ENCODE measurements at regions not wholly inside any gene's neighbourhood (a gene's known extent, or its start where the extent isn't known, plus 50 kb on each side); places are given as distances from the start of the nearest gene placed in this dataset.

DNA sequence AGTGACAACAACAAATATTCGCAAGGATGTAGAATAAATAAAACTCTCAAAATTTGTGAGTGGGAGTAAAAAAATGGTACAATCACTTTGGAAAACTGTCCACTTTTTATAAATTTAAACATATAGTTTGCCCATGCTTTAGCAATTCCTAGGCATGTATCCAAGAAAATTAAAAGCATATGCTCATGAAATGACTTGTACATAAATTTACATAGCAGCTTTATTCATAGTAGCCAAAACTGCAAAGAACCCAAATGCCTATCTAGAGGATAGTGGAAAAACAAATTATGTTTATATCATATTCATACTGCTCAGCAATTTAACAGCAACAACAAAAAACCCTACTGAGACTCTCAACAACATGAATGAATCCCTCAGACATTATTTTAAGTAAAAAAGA lies 363.6 kb upstream of the CCDC54 start:
- H3K9me3 ChIP-seq (ENCODE audit: control insufficient read depth in 2 of 2, insufficient read depth in 1 of 2, low read length in 1 of 2): no peaks in the 10 kb centered on the region
- H3K27me3 ChIP-seq (ENCODE audit: control insufficient read depth in 2 of 2, insufficient read depth in 1 of 2, low read length in 1 of 2): no peaks in the 10 kb centered on the region
- H3K4me1 ChIP-seq (ENCODE audit: control insufficient read depth in 2 of 2, insufficient read depth in 2 of 2, low read length in 2 of 2): no peaks in the 10 kb centered on the region
- DNase-seq (ENCODE audit: low read depth in 6 of 9, low spot score in 9 of 9): no peak
- H3K36me3 ChIP-seq (ENCODE audit: control insufficient read depth in 2 of 2, insufficient read depth in 2 of 2, low read length in 1 of 2): no peaks in the 10 kb centered on the region
- no peak overlapping the region for H3K4me3 ChIP-seq (ENCODE audit: low read length in 2 of 2)
- H3K27ac ChIP-seq (ENCODE audit: low read depth in 1 of 2, low read length in 1 of 2): no peak overlapping the region
- WGBS: 100% methylated on average over 1 of the region's 1 CpG

- whole genome bisulfite sequencing: 76% methylated on average over 2 of the region's 2 CpGs
- H3K4me3 ChIP-seq (ENCODE audit: low read length in 2 of 2): no peak overlapping the region
- no peaks in the 10 kb centered on the region for H3K36me3 ChIP-seq (ENCODE audit: control insufficient read depth in 2 of 2, insufficient read depth in 2 of 2, low read length in 1 of 2)
- H3K27me3 ChIP-seq (ENCODE audit: control insufficient read depth in 2 of 2, insufficient read depth in 1 of 2, low read length in 1 of 2): no peaks in the 10 kb centered on the region
- H3K27ac ChIP-seq (ENCODE audit: low read depth in 1 of 2, low read length in 1 of 2): no peak overlapping the region
- H3K4me1 ChIP-seq (ENCODE audit: control insufficient read depth in 2 of 2, insufficient read depth in 2 of 2, low read length in 2 of 2): no peaks in the 10 kb centered on the region
- no peak for DNase-seq (ENCODE audit: low read depth in 6 of 9, low spot score in 9 of 9)
- no peaks in the 10 kb centered on the region for H3K9me3 ChIP-seq (ENCODE audit: control insufficient read depth in 2 of 2, insufficient read depth in 1 of 2, low read length in 1 of 2)
These were observed 352.6 kb upstream of the CCDC54 start for GRCh38 chr3:107024551-107025026.

DNA sequence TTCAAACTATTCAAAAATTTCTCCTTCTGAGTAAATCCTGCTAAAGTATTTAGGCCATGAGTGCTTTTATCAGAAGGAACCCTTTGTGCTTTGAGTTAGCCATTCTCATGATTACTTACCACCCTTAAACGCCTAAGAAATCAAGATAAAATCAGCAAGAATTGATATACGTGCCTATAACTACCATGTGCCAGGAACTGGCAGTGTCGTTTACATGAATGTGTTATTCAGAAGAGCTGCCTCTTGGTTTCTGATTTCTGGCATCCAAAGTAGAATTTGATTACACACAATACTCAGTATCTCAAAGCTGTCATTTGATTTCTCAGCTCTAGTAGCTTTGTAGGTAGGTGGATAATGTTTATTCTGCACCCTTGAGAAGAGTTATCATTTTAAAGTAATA lies 351.3 kb upstream of the CCDC54 start:
- no peak overlapping the region for H3K4me3 ChIP-seq (ENCODE audit: low read length in 2 of 2)
- no peak overlapping the region for H3K27ac ChIP-seq (ENCODE audit: low read depth in 1 of 2, low read length in 1 of 2)
- H3K9me3 ChIP-seq (ENCODE audit: control insufficient read depth in 2 of 2, insufficient read depth in 1 of 2, low read length in 1 of 2): no peaks in the 10 kb centered on the region
- no peaks in the 10 kb centered on the region for H3K4me1 ChIP-seq (ENCODE audit: control insufficient read depth in 2 of 2, insufficient read depth in 2 of 2, low read length in 2 of 2)
- no peaks in the 10 kb centered on the region for H3K36me3 ChIP-seq (ENCODE audit: control insufficient read depth in 2 of 2, insufficient read depth in 2 of 2, low read length in 1 of 2)
- H3K27me3 ChIP-seq (ENCODE audit: control insufficient read depth in 2 of 2, insufficient read depth in 1 of 2, low read length in 1 of 2): no peaks in the 10 kb centered on the region
- DNase-seq (ENCODE audit: low read depth in 6 of 9, low spot score in 9 of 9): no peak
- 68% methylated on average over 3 of the region's 3 CpGs for WGBS

- H3K36me3 ChIP-seq (ENCODE audit: control insufficient read depth in 2 of 2, insufficient read depth in 2 of 2, low read length in 1 of 2): no peaks in the 10 kb centered on the region
- no peaks in the 10 kb centered on the region for H3K27me3 ChIP-seq (ENCODE audit: control insufficient read depth in 2 of 2, insufficient read depth in 1 of 2, low read length in 1 of 2)
- no peaks in the 10 kb centered on the region for H3K9me3 ChIP-seq (ENCODE audit: control insufficient read depth in 2 of 2, insufficient read depth in 1 of 2, low read length in 1 of 2)
- WGBS: 57% methylated on average over 1 of the region's 1 CpG
- H3K4me3 ChIP-seq (ENCODE audit: low read length in 2 of 2): no peak overlapping the region
- no peaks in the 10 kb centered on the region for H3K4me1 ChIP-seq (ENCODE audit: control insufficient read depth in 2 of 2, insufficient read depth in 2 of 2, low read length in 2 of 2)
- DNase-seq (ENCODE audit: low read depth in 6 of 9, low spot score in 9 of 9): no peak
- no peak overlapping the region for H3K27ac ChIP-seq (ENCODE audit: low read depth in 1 of 2, low read length in 1 of 2)
These were observed 349.2 kb upstream of the CCDC54 start for GRCh38 chr3:107028086-107028485.

DNA sequence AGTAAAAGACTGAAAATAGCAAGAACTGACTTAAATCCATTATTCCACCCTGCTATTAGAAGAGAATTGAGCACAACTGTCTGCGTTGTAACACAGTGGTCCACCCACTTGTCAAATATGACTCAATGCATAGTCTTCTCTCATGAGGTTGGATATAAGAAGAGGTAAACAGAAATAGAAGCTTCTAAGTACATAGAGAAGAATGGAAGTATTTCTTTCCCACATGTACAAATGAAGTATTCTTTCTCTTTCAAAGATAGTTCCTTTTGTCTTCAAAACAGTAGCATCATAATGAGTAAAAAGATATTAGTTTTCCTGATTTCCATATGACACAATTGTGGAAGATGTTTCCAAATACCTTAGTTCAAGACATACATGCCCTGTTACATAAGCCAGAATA lies 348.6 kb upstream of the CCDC54 start:
- Histone ChIP-seq H3K9me3 (ENCODE audit: control insufficient read depth in 2 of 2, insufficient read depth in 1 of 2, low read length in 1 of 2) (no peaks in the 10 kb centered on the region), H3K4me1 (ENCODE audit: control insufficient read depth in 2 of 2, insufficient read depth in 2 of 2, low read length in 2 of 2) (no peaks in the 10 kb centered on the region), H3K36me3 (ENCODE audit: control insufficient read depth in 2 of 2, insufficient read depth in 2 of 2, low read length in 1 of 2) (no peaks in the 10 kb centered on the region), H3K4me3 (ENCODE audit: low read length in 2 of 2) (no peak overlapping the region), H3K27ac (ENCODE audit: low read depth in 1 of 2, low read length in 1 of 2) (no peak overlapping the region), H3K27me3 (ENCODE audit: control insufficient read depth in 2 of 2, insufficient read depth in 1 of 2, low read length in 1 of 2) (no peaks in the 10 kb centered on the region)
- WGBS: 96% methylated on average over 1 of the region's 1 CpG
- DNase-seq (ENCODE audit: low read depth in 6 of 9, low spot score in 9 of 9): no peak

GRCh38 chr3:107032111-107032510 lies 345.1 kb upstream of the CCDC54 start:
- 94% methylated on average over 2 of the region's 2 CpGs for WGBS
- no peaks in the 10 kb centered on the region for H3K4me1 ChIP-seq (ENCODE audit: control insufficient read depth in 2 of 2, insufficient read depth in 2 of 2, low read length in 2 of 2)
- DNase-seq (ENCODE audit: low read depth in 6 of 9, low spot score in 9 of 9): no peak
- no peak overlapping the region for H3K4me3 ChIP-seq (ENCODE audit: low read length in 2 of 2)
- no peaks in the 10 kb centered on the region for H3K27me3 ChIP-seq (ENCODE audit: control insufficient read depth in 2 of 2, insufficient read depth in 1 of 2, low read length in 1 of 2)
- H3K27ac ChIP-seq (ENCODE audit: low read depth in 1 of 2, low read length in 1 of 2): no peak overlapping the region
- no peaks in the 10 kb centered on the region for H3K36me3 ChIP-seq (ENCODE audit: control insufficient read depth in 2 of 2, insufficient read depth in 2 of 2, low read length in 1 of 2)
- no peaks in the 10 kb centered on the region for H3K9me3 ChIP-seq (ENCODE audit: control insufficient read depth in 2 of 2, insufficient read depth in 1 of 2, low read length in 1 of 2)

DNA sequence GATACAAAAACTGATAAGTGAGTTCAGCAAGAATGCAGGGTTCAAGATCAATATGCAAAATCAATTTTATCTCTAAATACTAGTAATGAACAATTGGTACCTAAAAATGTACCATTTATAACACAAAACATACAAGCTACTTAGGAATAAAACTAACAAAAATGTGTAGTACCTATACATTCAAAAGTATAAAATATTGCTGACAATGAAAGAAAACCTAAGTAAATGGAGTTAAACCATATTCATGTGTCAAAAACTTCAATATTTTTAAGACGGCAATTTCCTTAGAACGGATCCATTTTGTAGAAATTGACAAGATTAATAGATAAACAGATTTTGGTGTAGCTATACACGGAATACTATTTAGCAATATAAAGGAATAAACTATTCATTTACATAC lies 343.1 kb upstream of the CCDC54 start:
- DNase-seq (ENCODE audit: low read depth in 6 of 9, low spot score in 9 of 9): no peak
- no peaks in the 10 kb centered on the region for H3K9me3 ChIP-seq (ENCODE audit: control insufficient read depth in 2 of 2, insufficient read depth in 1 of 2, low read length in 1 of 2)
- no peaks in the 10 kb centered on the region for H3K27me3 ChIP-seq (ENCODE audit: control insufficient read depth in 2 of 2, insufficient read depth in 1 of 2, low read length in 1 of 2)
- WGBS: 83% methylated on average over 3 of the region's 3 CpGs
- no peak overlapping the region for H3K27ac ChIP-seq (ENCODE audit: low read depth in 1 of 2, low read length in 1 of 2)
- no peaks in the 10 kb centered on the region for H3K36me3 ChIP-seq (ENCODE audit: control insufficient read depth in 2 of 2, insufficient read depth in 2 of 2, low read length in 1 of 2)
- no peak overlapping the region for H3K4me3 ChIP-seq (ENCODE audit: low read length in 2 of 2)
- no peaks in the 10 kb centered on the region for H3K4me1 ChIP-seq (ENCODE audit: control insufficient read depth in 2 of 2, insufficient read depth in 2 of 2, low read length in 2 of 2)

DNA sequence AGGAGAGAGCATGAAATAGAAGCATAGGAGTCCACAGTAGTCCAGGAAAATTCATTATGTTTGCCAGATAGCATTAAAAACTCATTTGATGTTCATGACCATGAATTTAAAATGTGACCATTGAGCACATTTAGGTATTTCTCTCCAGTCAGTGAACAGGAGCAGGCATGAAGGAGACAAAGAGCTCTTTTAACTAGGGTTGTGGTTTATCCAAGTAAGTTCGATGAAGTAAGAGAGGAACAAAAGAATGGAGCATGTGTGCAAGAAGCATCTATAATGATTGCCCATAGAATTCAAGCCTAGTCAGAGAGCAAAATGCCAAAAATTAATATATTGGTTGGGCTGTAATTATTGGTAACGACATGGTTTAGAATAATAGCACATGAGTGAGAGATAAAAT lies 342.1 kb upstream of the CCDC54 start:
- no peaks in the 10 kb centered on the region for H3K9me3 ChIP-seq (ENCODE audit: control insufficient read depth in 2 of 2, insufficient read depth in 1 of 2, low read length in 1 of 2)
- no peak for DNase-seq (ENCODE audit: low read depth in 6 of 9, low spot score in 9 of 9)
- WGBS: 95% methylated on average over 2 of the region's 2 CpGs

GRCh38 chr3:107044677-107045076 lies 332.6 kb upstream of the CCDC54 start:
- H3K27me3 ChIP-seq (ENCODE audit: control insufficient read depth in 2 of 2, insufficient read depth in 1 of 2, low read length in 1 of 2): no peaks in the 10 kb centered on the region
- no peak overlapping the region for H3K4me3 ChIP-seq (ENCODE audit: low read length in 2 of 2)
- H3K4me1 ChIP-seq (ENCODE audit: control insufficient read depth in 2 of 2, insufficient read depth in 2 of 2, low read length in 2 of 2): no peaks in the 10 kb centered on the region
- no peaks in the 10 kb centered on the region for H3K9me3 ChIP-seq (ENCODE audit: control insufficient read depth in 2 of 2, insufficient read depth in 1 of 2, low read length in 1 of 2)
- no peak for DNase-seq (ENCODE audit: low read depth in 6 of 9, low spot score in 9 of 9)
- H3K27ac ChIP-seq (ENCODE audit: low read depth in 1 of 2, low read length in 1 of 2): no peak overlapping the region
- H3K36me3 ChIP-seq (ENCODE audit: control insufficient read depth in 2 of 2, insufficient read depth in 2 of 2, low read length in 1 of 2): no peaks in the 10 kb centered on the region
- WGBS: 42% methylated on average over 1 of the region's 1 CpG

More for the DNA sequence above, 342.1 kb upstream of the CCDC54 start:
- Histone ChIP-seq H3K27ac (ENCODE audit: low read depth in 1 of 2, low read length in 1 of 2) (no peak overlapping the region), H3K36me3 (ENCODE audit: control insufficient read depth in 2 of 2, insufficient read depth in 2 of 2, low read length in 1 of 2) (no peaks in the 10 kb centered on the region), H3K4me3 (ENCODE audit: low read length in 2 of 2) (no peak overlapping the region), H3K27me3 (ENCODE audit: control insufficient read depth in 2 of 2, insufficient read depth in 1 of 2, low read length in 1 of 2) (no peaks in the 10 kb centered on the region), H3K4me1 (ENCODE audit: control insufficient read depth in 2 of 2, insufficient read depth in 2 of 2, low read length in 2 of 2) (no peaks in the 10 kb centered on the region)

GRCh38 chr3:107045791-107046190 lies 331.4 kb upstream of the CCDC54 start:
- no peak overlapping the region for H3K4me3 ChIP-seq (ENCODE audit: low read length in 2 of 2)
- no peaks in the 10 kb centered on the region for H3K27me3 ChIP-seq (ENCODE audit: control insufficient read depth in 2 of 2, insufficient read depth in 1 of 2, low read length in 1 of 2)
- WGBS: 87% methylated on average over 3 of the region's 3 CpGs
- DNase-seq (ENCODE audit: low read depth in 6 of 9, low spot score in 9 of 9): no peak
- H3K36me3 ChIP-seq (ENCODE audit: control insufficient read depth in 2 of 2, insufficient read depth in 2 of 2, low read length in 1 of 2): no peaks in the 10 kb centered on the region
- H3K27ac ChIP-seq (ENCODE audit: low read depth in 1 of 2, low read length in 1 of 2): no peak overlapping the region
- H3K9me3 ChIP-seq (ENCODE audit: control insufficient read depth in 2 of 2, insufficient read depth in 1 of 2, low read length in 1 of 2): no peaks in the 10 kb centered on the region
- H3K4me1 ChIP-seq (ENCODE audit: control insufficient read depth in 2 of 2, insufficient read depth in 2 of 2, low read length in 2 of 2): no peaks in the 10 kb centered on the region
